Upper lobe of right lung (tissue), 1 donor: ENCODE measurements at regions not wholly inside any gene's neighbourhood (a gene's known extent, or its start where the extent isn't known, plus 50 kb on each side); places are given as distances from the start of the nearest gene placed in this dataset.

ENCODE experiments used
- ATAC-seq: fragments of 200-7000 bp; cut with Tn5 transposase; one replicate; pipeline ENCODE4 v1.9.1; 2020; ENCODE audit warnings: mild to moderate bottlenecking, moderate library complexity
- DNase-seq: peaks from one replicate; pipeline ENCODE4 v3.0.0-alpha.2; 2020
- H3K27ac ChIP-seq: fragments of 200-600 bp; one replicate; pipeline ENCODE4 v1.8.0; 2022
- H3K27me3 ChIP-seq: fragments of 200-600 bp; one replicate; pipeline ENCODE4 v1.8.0; 2022; ENCODE audit warnings: mild to moderate bottlenecking
- H3K36me3 ChIP-seq: fragments of 200-600 bp; one replicate; pipeline ENCODE4 v1.8.0; 2022
- H3K4me1 ChIP-seq: fragments of 200-600 bp; one replicate; pipeline ENCODE4 v1.8.0; 2022
- H3K4me3 ChIP-seq: fragments of 200-600 bp; one replicate; pipeline ENCODE4 v1.8.0; 2022; ENCODE audit warnings: mild to moderate bottlenecking
- H3K9me3 ChIP-seq: fragments of 200-600 bp; one replicate; pipeline ENCODE4 v1.8.0; 2022
- intact Hi-C: fragments of 100-400 bp; cut with DNase I; formaldehyde crosslinking; loops from one replicate; pipeline ENCODE4 v1.11.0; 2022
- TF ChIP-seq, protein P1 (sequence below): fragments of 200-600 bp; IDR thresholded peaks from one replicate; pipeline ENCODE4 v1.8.0; 2022; ENCODE audit warnings: antibody characterized with exemption
- donor health status: DM: no; HTN: yes; CAD: no; lungs with severe emphysema.

DNA sequence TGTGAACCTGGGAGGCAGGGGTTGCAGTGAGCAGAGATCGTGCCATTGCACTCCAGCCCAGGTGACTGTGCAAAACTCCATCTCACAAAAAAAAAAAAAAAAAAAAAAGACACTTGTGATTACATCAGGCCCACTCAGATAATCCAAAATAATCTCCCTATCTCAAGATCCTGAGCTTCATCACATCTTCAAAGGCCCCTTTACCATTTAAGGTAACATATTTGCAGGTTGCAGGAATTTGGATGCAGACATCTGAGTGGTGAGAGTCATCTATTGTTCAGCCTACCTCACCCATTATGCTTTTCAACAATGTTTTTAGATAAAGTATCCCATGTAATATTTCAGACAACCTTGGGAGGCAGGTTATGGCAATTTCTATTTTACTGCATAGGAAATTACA lies 51.4 kb upstream of the EXOC4 start:
- Histone ChIP-seq H3K27me3 (peaks cover 8% of the 10 kb centered on the region), H3K9me3 (no peaks in the 10 kb centered on the region), H3K4me1 (no peaks in the 10 kb centered on the region), H3K4me3 (no peak overlapping the region), H3K36me3 (no peaks in the 10 kb centered on the region), H3K27ac (no peak overlapping the region)
- TF ChIP-seq, protein P1, sequence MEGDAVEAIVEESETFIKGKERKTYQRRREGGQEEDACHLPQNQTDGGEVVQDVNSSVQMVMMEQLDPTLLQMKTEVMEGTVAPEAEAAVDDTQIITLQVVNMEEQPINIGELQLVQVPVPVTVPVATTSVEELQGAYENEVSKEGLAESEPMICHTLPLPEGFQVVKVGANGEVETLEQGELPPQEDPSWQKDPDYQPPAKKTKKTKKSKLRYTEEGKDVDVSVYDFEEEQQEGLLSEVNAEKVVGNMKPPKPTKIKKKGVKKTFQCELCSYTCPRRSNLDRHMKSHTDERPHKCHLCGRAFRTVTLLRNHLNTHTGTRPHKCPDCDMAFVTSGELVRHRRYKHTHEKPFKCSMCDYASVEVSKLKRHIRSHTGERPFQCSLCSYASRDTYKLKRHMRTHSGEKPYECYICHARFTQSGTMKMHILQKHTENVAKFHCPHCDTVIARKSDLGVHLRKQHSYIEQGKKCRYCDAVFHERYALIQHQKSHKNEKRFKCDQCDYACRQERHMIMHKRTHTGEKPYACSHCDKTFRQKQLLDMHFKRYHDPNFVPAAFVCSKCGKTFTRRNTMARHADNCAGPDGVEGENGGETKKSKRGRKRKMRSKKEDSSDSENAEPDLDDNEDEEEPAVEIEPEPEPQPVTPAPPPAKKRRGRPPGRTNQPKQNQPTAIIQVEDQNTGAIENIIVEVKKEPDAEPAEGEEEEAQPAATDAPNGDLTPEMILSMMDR = no peak
- no peak for DNase-seq
- intact Hi-C loops = no loop called here
- ATAC-seq = no peak

DNA sequence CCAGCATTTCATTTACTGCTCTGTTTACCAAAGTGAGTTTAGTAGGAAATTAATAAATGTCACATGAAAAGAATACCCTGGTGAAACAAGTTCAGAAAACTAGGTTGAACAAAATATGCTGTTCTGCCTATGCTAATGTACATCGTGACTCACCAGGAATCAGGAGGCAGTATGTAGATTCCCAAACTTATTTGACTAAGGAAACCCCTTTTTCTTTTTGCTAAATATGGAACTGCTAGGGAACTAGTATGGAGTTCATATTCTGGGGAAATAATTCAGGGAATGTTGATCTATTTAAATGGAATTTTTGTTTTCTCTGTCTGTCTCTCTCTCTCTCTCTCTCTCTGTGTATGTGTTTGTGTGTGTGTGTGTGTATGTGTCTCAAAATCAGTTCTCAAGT lies 49.9 kb upstream of the EXOC4 start:
- Histone ChIP-seq H3K4me1 (no peaks in the 10 kb centered on the region), H3K4me3 (no peak overlapping the region), H3K9me3 (no peaks in the 10 kb centered on the region), H3K27me3 (no peaks in the 10 kb centered on the region), H3K36me3 (no peaks in the 10 kb centered on the region), H3K27ac (no peak overlapping the region)
- TF ChIP-seq, protein P1 = no peak
- ATAC-seq (no peak), DNase-seq (no peak)
- intact Hi-C loops = no loop called here
